GM20000 (cell line): ENCODE measurements at regions not wholly inside any gene's neighbourhood (a gene's known extent, or its start where the extent isn't known, plus 50 kb on each side); places are given as distances from the start of the nearest gene placed in this dataset.

Experiments used
- DNase-seq: peaks from one replicate; pipeline ENCODE4 v3.0.0; 2012; ENCODE audit warnings: low spot score
- TF ChIP-seq, protein P1 (sequence below): IDR thresholded peaks from 2 replicates; pipeline ENCODE4 v1.5.1; 2012; ENCODE audit warnings: mild to moderate bottlenecking, control low read depth; ENCODE audit errors: extremely low read depth, missing control alignments

- TF ChIP-seq, protein P1, sequence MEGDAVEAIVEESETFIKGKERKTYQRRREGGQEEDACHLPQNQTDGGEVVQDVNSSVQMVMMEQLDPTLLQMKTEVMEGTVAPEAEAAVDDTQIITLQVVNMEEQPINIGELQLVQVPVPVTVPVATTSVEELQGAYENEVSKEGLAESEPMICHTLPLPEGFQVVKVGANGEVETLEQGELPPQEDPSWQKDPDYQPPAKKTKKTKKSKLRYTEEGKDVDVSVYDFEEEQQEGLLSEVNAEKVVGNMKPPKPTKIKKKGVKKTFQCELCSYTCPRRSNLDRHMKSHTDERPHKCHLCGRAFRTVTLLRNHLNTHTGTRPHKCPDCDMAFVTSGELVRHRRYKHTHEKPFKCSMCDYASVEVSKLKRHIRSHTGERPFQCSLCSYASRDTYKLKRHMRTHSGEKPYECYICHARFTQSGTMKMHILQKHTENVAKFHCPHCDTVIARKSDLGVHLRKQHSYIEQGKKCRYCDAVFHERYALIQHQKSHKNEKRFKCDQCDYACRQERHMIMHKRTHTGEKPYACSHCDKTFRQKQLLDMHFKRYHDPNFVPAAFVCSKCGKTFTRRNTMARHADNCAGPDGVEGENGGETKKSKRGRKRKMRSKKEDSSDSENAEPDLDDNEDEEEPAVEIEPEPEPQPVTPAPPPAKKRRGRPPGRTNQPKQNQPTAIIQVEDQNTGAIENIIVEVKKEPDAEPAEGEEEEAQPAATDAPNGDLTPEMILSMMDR = no peak
- no peak for DNase-seq
Observed at GRCh38 chr5:40165789-40166728, 513.7 kb upstream of the PTGER4 start.

- TF ChIP-seq, protein P1 = no peak
- DNase-seq = no peak
Observed at GRCh38 chr5:40165106-40165788, 514.5 kb upstream of the PTGER4 start.

GRCh38 chr5:40160435-40160834 lies 519.3 kb upstream of the PTGER4 start:
- TF ChIP-seq, protein P1 = no peak
- no peak for DNase-seq

DNA sequence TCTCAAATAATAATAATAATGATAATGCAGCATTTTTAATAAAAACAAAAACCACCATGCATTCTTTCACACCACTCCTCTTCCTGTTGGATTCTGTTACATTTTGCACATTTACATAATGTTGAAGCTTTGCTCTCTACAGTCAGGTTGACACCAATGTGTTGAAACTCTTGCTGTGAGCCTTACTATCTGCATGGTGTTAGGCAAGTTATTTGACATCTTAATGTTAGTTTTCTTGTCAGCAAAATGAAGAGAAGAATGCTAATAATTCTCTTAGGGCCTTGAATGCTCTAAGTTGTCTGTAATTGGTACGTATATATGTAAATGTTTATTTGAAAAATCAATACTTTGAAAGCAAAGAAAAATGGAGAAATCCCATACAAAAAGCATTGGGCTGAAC lies 525.5 kb upstream of the PTGER4 start:
- DNase-seq = no peak
- TF ChIP-seq, protein P1 = no peak

DNA sequence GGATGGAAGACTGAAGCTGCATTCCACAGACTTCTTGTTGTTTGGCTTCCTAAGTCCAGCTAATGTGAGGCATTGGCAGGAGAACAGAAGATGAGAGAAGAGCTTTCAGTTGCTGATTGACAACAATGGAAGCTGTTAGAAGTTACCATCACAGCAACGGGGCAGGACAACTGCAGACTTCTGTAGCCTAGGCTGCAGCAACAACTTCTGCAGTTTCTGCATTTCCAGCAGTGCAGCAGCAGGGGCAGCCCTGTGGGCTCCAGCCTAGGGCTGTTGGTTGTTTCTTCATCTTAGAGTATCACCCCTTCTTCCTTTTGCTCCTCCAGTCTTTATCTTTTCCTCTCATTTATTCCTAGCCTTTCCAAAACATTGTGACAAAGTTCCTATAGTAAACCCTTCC lies 528.8 kb upstream of the PTGER4 start:
- DNase-seq = no peak

DNA sequence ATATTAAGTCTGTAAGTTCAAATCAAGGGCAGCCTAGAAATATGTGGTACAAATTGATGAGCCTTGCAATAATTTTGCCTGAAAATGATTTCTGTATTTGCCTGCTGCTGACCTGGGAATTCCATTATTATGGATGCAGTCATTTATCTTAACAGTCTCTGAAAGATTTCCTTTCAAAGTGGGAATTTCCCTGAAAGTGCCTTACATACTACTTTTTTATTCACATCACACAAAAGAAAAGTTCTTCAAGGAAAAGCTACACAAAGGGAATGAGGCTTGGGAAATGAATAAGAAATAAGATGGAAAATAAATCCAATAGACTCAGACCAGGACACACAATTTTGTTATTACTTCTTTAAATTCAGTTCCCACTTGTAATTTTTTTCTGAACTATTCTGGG lies 537.8 kb upstream of the PTGER4 start:
- no peak for DNase-seq

More for the DNA sequence above, 528.8 kb upstream of the PTGER4 start:
- TF ChIP-seq, protein P1 = no peak

More for the DNA sequence above, 537.8 kb upstream of the PTGER4 start:
- TF ChIP-seq, protein P1 = no peak
